ENCODE measurements at regions not wholly inside any gene's neighbourhood (a gene's known extent, or its start where the extent isn't known, plus 50 kb on each side); places are given as distances from the start of the nearest gene placed in this dataset.

GRCh38 chr2:152925547-152926448 lies 207.4 kb downstream of the ARL6IP6 start:
- H3K9me3 ChIP-seq (ENCODE audit: insufficient read depth, low read length, severe bottlenecking), result peaks cover 6% of the 10 kb centered on the region

GRCh38 chr2:152924722-152925121 lies 206.3 kb downstream of the ARL6IP6 start:
- DNase-seq, result no peak

More at GRCh38 chr2:152925547-152926448, 207.4 kb downstream of the ARL6IP6 start:
- H4K20me1 ChIP-seq (ENCODE audit: insufficient read depth, low read length), result no peaks in the 10 kb centered on the region
- no peak overlapping the region for H2AFZ ChIP-seq (ENCODE audit: low read depth, low read length)
- no peak overlapping the region for H3K9ac ChIP-seq (ENCODE audit: low read depth, low read length)
- H3K4me1 ChIP-seq (ENCODE audit: insufficient read depth, low read length), result no peaks in the 10 kb centered on the region
- TF ChIP-seq EZH2 (IDR thresholded peaks at IDR 0.05; ENCODE audit: borderline replicate concordance, low read depth, low read length, severe bottlenecking), result no peak
- peak; percentile 85 for TF ChIP-seq CTCF (IDR thresholded peaks at IDR 0.05; ENCODE audit: borderline replicate concordance, extremely low read depth, low read length, poor library complexity, severe bottlenecking)
- no peaks in the 10 kb centered on the region for H3K27me3 ChIP-seq (ENCODE audit: insufficient read depth, low read length, poor library complexity)
- no peak overlapping the region for H3K4me2 ChIP-seq (ENCODE audit: insufficient read depth, low read length)
- ATAC-seq (ENCODE audit: insufficient read depth, low read depth) (peak; percentile 81), DNase-seq (peak; percentile 52)
- H3K36me3 ChIP-seq (ENCODE audit: insufficient read depth, low read length), result no peaks in the 10 kb centered on the region
- no peak overlapping the region for H3K27ac ChIP-seq (ENCODE audit: low read length)
- no peak overlapping the region for H3K4me3 ChIP-seq (ENCODE audit: low read depth in 1 of 2, low read length in 2 of 2)
- H3K79me2 ChIP-seq (ENCODE audit: insufficient read depth, low read length), result no peaks in the 10 kb centered on the region

GRCh38 chr2:152924219-152924618 lies 205.8 kb downstream of the ARL6IP6 start:
- Histone ChIP-seq H3K9me3 (ENCODE audit: insufficient read depth, low read length, severe bottlenecking) (no peaks in the 10 kb centered on the region), H2AFZ (ENCODE audit: low read depth, low read length) (no peak overlapping the region), H3K4me1 (ENCODE audit: insufficient read depth, low read length) (no peaks in the 10 kb centered on the region), H3K9ac (ENCODE audit: low read depth, low read length) (no peak overlapping the region), H3K4me2 (ENCODE audit: insufficient read depth, low read length) (no peak overlapping the region), H4K20me1 (ENCODE audit: insufficient read depth, low read length) (no peaks in the 10 kb centered on the region), H3K79me2 (ENCODE audit: insufficient read depth, low read length) (no peaks in the 10 kb centered on the region), H3K36me3 (ENCODE audit: insufficient read depth, low read length) (no peaks in the 10 kb centered on the region), H3K27me3 (ENCODE audit: insufficient read depth, low read length, poor library complexity) (no peaks in the 10 kb centered on the region), H3K27ac (ENCODE audit: low read length) (no peak overlapping the region), H3K4me3 (ENCODE audit: low read depth in 1 of 2, low read length in 2 of 2) (no peak overlapping the region)
- ATAC-seq (ENCODE audit: insufficient read depth, low read depth), result no peak
- DNase-seq, result no peak
- no peak for TF ChIP-seq EZH2 (IDR thresholded peaks at IDR 0.05; ENCODE audit: borderline replicate concordance, low read depth, low read length, severe bottlenecking)
- no peak for TF ChIP-seq CTCF (IDR thresholded peaks at IDR 0.05; ENCODE audit: borderline replicate concordance, extremely low read depth, low read length, poor library complexity, severe bottlenecking)

More at GRCh38 chr2:152924722-152925121, 206.3 kb downstream of the ARL6IP6 start:
- H2AFZ ChIP-seq (ENCODE audit: low read depth, low read length), result no peak overlapping the region
- H3K4me1 ChIP-seq (ENCODE audit: insufficient read depth, low read length), result no peaks in the 10 kb centered on the region
- no peaks in the 10 kb centered on the region for H4K20me1 ChIP-seq (ENCODE audit: insufficient read depth, low read length)
- H3K27me3 ChIP-seq (ENCODE audit: insufficient read depth, low read length, poor library complexity), result no peaks in the 10 kb centered on the region
- no peak overlapping the region for H3K4me2 ChIP-seq (ENCODE audit: insufficient read depth, low read length)
- ATAC-seq (ENCODE audit: insufficient read depth, low read depth), result no peak
- H3K9ac ChIP-seq (ENCODE audit: low read depth, low read length), result no peak overlapping the region
- H3K9me3 ChIP-seq (ENCODE audit: insufficient read depth, low read length, severe bottlenecking), result peaks cover 3% of the 10 kb centered on the region
- TF ChIP-seq CTCF (IDR thresholded peaks at IDR 0.05; ENCODE audit: borderline replicate concordance, extremely low read depth, low read length, poor library complexity, severe bottlenecking) (no peak), EZH2 (IDR thresholded peaks at IDR 0.05; ENCODE audit: borderline replicate concordance, low read depth, low read length, severe bottlenecking) (no peak)
- no peak overlapping the region for H3K4me3 ChIP-seq (ENCODE audit: low read depth in 1 of 2, low read length in 2 of 2)
- H3K79me2 ChIP-seq (ENCODE audit: insufficient read depth, low read length), result no peaks in the 10 kb centered on the region
- H3K36me3 ChIP-seq (ENCODE audit: insufficient read depth, low read length), result no peaks in the 10 kb centered on the region
- no peak overlapping the region for H3K27ac ChIP-seq (ENCODE audit: low read length)

Measured in DND-41 (cell line).